GM11168 (cell line): ENCODE measurements at regions not wholly inside any gene's neighbourhood (a gene's known extent, or its start where the extent isn't known, plus 50 kb on each side); places are given as distances from the start of the nearest gene placed in this dataset.
"Not testable (repeated sequence)": the region's sequence is repeated elsewhere in the genome, so short reads cannot be mapped to it uniquely, and the experiment has no call there.

Source experiments
- in situ Hi-C: fragments of 300-500 bp; cut with MboI; formaldehyde crosslinking; loops from one replicate; pipeline ENCODE4 v1.12.0; 2022; ENCODE audit warnings: low sequenced_read_pairs; ENCODE audit not compliant: unreplicated experiment

DNA sequence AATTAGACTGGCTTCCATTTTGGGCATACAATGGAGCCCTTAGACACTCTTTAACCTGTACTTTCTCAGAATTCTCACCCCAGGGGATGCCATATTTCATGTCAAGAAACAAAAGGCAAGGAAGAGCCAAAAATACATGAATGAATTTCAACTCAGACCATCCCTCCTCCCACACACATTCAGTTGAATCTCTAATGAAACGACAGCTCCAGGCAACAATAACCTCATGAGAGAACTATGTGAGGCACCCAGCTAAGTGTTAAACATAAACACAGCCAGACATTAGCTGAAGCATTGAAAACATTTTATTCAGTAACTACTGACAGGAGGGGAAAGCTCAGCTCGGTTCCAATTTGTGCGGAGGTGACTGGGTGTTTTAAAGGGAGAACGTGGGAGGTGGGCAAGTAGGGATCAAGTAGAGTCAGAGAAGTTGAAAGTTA is 1359.1 kb upstream of the CDH9 start:
- in situ Hi-C loops: no loop called here

GRCh38 chr5:28391277-28391676 is 1352.9 kb upstream of the CDH9 start:
- in situ Hi-C loops: no loop called here

GRCh38 chr5:28390341-28390740 is 1352.0 kb upstream of the CDH9 start:
- in situ Hi-C loops: no loop called here

DNA sequence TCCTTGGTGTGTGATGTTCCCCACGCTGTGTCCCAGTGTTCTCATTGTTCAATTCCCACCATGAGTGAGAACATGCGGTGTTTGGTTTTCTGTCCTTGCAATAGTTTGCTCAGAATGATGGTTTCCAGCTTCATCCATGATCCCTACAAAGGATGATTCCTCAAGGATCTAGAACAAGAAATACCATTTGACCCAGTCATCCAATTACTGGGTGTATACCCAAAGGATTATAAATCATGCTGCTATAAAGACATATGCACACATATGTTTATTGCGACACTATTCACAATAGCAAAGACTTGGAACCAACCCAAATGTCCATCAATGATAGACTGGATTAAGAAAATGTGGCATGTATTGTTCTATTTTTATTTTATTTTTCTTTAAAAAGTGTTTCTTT is 1351.3 kb upstream of the CDH9 start:
- in situ Hi-C loops: not testable (repeated sequence)

GRCh38 chr5:28388428-28388827 is 1350.0 kb upstream of the CDH9 start:
- in situ Hi-C loops: no loop called here

DNA sequence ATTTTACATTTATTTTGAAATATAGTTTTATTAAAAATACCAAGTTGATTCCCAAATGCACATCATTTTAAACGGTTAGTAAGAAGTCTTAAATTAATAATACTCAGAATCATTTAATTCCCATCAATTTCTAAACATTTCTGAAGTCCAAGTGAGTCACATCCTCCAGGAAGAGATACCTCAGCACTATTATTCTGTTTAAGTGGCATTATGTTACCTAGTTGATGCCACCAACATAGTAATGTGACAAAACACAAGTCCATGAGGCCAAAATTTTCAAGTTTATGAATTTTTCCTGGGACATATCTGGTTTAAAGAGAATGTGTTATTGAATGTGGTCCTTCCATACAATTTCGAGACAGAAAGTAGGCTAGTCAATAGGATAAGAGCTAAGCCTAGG is 1348.3 kb upstream of the CDH9 start:
- in situ Hi-C loops: no loop called here

DNA sequence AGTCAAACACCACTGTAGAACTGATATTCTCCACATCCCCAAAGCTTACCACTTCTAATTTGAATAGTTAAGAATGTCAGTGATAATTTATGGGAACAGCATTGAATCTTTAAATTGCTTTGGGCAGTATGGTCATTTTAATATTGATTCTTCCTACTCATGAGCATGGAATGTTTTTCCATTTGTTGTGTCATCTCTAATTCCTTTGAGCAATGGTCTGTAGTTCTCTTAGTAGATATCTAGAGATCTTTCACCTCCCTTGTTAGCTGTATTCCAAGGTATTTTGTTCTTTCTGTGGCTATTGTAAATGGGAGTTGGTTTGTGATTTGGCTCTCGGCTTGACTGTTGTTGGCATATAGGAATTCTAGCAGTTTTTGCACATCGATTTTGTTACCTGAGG is 1341.8 kb upstream of the CDH9 start:
- in situ Hi-C loops: no loop called here

DNA sequence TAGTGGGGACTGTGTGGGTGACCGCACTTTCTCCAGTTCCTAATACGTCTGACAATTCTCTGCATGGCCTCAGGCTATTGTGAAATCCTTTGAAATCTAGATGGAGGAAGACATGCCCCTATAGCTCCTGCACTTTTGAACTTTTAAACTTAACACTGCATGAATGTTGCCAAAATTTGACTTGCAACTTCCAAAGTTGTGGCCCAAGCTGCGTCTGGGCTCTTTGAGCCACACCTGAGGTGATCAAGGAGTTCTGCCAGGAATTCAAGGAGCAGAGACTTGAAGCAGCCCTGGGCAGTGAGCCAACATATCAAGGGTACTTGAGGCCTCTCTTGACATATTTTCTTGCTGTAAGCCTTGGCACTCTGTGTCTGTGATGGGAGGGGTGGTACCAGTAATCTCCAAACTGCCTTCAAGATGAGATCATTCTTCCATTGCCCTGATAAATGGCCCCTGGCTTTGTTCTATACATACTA is 1336.1 kb upstream of the CDH9 start:
- in situ Hi-C loops: no loop called here

- in situ Hi-C loops: no loop called here
Measured at GRCh38 chr5:28370896-28371295, 1332.5 kb upstream of the CDH9 start.

DNA sequence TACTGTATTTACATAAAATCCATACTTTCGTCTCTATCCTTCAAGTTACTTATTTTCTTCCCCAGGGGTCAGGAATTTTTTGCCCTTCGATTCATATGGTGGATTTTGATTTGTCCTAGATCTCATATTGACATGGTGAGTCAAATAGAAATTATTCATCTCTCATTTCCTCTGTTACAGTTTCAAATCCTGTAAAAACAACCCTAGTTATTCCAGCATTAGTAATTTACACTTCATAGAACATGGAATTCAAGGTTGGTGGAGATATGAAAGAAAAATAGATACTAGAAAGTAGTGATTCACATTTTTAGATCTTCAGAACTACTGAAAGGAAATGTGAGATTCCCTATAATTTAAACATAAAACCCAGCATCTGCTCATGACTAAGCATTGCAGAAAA is 1331.0 kb upstream of the CDH9 start:
- in situ Hi-C loops: no loop called here

DNA sequence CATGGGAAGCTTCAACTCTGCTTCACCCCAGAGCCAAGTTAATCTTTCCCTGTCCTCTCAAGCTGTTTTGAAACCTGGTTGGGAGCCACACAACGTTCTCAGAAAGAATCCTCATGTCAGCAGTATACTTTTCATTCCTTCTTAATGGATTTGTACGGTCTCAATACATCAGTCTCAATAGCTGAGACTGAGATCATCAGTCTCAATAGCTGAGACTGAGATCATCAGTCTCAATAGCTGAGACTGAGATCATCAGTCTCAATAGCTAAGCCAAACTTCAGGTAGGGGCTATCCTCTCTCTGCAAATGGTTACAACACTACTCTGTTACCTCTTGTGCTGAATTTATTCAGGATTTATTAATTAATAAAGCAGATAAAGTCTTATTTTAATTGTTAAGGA is 1317.4 kb upstream of the CDH9 start:
- in situ Hi-C loops: no loop called here

- in situ Hi-C loops: no loop called here
Measured at GRCh38 chr5:28346696-28347095, 1308.3 kb upstream of the CDH9 start.

DNA sequence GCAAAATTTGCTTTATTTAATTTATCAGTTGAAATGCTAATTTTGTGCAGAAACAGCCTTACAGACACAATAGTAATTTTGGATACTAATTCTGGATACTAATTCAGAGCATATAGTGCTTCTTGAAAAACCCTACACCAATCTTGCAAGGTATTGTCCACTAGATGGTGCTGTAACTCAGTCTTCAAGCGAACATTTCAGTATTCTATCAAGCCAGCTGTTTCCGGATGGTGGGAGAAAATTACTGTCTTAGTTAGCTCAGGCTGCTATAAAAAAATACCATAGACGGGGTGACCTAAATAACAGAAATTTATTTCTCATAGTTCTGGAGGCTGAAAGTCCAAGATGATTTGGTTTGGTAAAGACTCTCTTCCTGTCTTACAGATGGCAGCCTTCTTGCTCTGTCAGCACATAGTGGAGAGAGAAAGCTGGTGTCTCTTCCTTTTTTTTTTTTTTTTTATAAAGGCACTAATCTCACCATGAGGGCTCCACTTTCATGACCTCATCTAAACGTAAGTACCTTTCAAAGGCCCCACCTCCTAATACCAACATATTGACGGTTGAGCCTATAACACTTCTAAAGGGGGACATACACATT is 1306.5 kb upstream of the CDH9 start:
- in situ Hi-C loops: no loop called here

GRCh38 chr5:28329176-28329575 is 1290.8 kb upstream of the CDH9 start:
- in situ Hi-C loops: no loop called here

- in situ Hi-C loops: no loop called here
Measured at GRCh38 chr5:28328681-28329080, 1290.3 kb upstream of the CDH9 start.

GRCh38 chr5:28324174-28324573 is 1285.8 kb upstream of the CDH9 start:
- in situ Hi-C loops: no loop called here

DNA sequence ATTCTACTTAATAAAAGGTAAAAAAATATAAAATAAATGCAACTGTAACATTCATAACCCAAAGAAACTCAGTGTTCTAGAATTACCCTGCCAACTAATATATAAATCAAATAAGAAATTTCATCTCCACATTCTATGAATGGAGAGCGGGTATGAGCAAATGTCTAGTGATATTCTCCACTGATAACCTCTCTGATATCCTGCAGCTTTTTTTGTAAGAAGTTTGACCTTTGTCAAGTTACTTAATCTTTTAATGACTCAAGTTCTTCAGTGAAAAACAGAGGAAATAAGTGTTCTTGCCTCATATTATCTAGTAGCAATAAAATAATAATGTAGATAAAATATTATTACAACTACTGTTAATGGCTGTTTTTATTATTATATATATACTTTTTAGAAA is 1275.6 kb upstream of the CDH9 start:
- in situ Hi-C loops: no loop called here

GRCh38 chr5:28313321-28313951 is 1275.0 kb upstream of the CDH9 start:
- in situ Hi-C loops: no loop called here

DNA sequence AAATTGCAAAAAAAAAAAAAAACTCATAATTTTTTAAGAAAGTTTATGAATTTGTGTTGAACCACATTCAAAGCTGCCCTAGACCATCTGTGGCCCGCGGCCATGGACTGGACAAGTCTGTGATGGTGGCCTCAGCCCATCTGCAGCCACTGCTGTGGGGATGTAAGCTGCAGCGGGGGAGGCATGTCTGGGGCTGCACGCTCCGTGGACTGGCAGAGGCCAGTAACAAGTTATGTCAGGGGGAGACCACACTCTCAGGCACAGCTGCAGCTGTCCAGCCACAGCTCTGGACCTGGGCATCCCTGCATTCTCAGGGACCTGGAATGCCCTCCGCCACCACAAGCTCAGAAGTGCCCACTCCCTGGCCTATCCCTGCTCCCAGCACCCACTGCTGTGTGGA is 1272.3 kb upstream of the CDH9 start:
- in situ Hi-C loops: no loop called here

- in situ Hi-C loops: no loop called here
Measured at GRCh38 chr5:28305891-28306290, 1267.5 kb upstream of the CDH9 start.

GRCh38 chr5:28301712-28302111 is 1263.3 kb upstream of the CDH9 start:
- in situ Hi-C loops: no loop called here
